AG04450 (cell line): ENCODE measurements at regions not wholly inside any gene's neighbourhood (a gene's known extent, or its start where the extent isn't known, plus 50 kb on each side); places are given as distances from the start of the nearest gene placed in this dataset.

Experiments used
- CTCF ChIA-PET: fragments of 300-600, 350-600 bp; formaldehyde crosslinking; extraction: SDS; loops from one replicate; lab custom pipeline; 2022; ENCODE audit warnings: antibody characterized with exemption, inconsistent platforms; lab: Charles Lee
- POLR2A ChIA-PET: fragments of 350-600 bp; formaldehyde crosslinking; extraction: SDS; loops from one replicate; lab custom pipeline; 2021; ENCODE audit warnings: antibody characterized with exemption, inconsistent platforms; lab: Yijun Ruan, JAX
- DNase-seq: peaks from one replicate; pipeline ENCODE4 v3.0.0-alpha.2; 2011; ENCODE audit warnings: low read depth, low spot score
- H3K27ac ChIP-seq: one replicate; pipeline ENCODE4 v1.5.1; 2012; ENCODE audit warnings: low read depth, low read length, control low read depth
- H3K27me3 ChIP-seq: one replicate; pipeline ENCODE4 v1.6.0; 2012; ENCODE audit warnings: low read length; ENCODE audit not compliant: control insufficient read depth, insufficient read depth
- H3K4me3 ChIP-seq: 2 replicates; pipeline ENCODE4 v1.5.1; 2011; ENCODE audit warnings: mild to moderate bottlenecking, low read depth, low read length, control low read depth
- H3K9me3 ChIP-seq: 2 replicates; pipeline ENCODE4 v1.5.1; 2012; ENCODE audit warnings: low read length; ENCODE audit not compliant: control insufficient read depth, insufficient read depth
- CTCF ChIP-seq: IDR thresholded peaks from 2 replicates; pipeline ENCODE4 v1.5.1; 2011; ENCODE audit warnings: low read depth, low read length, control low read depth, inconsistent platforms

- peaks cover 18% of the 10 kb centered on the region for H3K27me3 ChIP-seq
- H3K9me3 ChIP-seq = peaks cover 4% of the 10 kb centered on the region
- TF ChIP-seq CTCF = no peak
- no peak overlapping the region for H3K27ac ChIP-seq
- ChIA-PET POLR2A (no interaction called here), CTCF (no interaction called here)
- DNase-seq = no peak
- no peak overlapping the region for H3K4me3 ChIP-seq
Measured at GRCh38 chr10:47225219-47225927, 74.6 kb upstream of the GDF10 start.

GRCh38 chr10:47225928-47226645 lies 73.9 kb upstream of the GDF10 start:
- TF ChIP-seq CTCF = no peak
- Histone ChIP-seq H3K9me3 (peaks cover 4% of the 10 kb centered on the region), H3K27ac (no peak overlapping the region), H3K27me3 (peaks cover 18% of the 10 kb centered on the region), H3K4me3 (no peak overlapping the region)
- DNase-seq = no peak
- CTCF ChIA-PET = no interaction called here
- POLR2A ChIA-PET = no interaction called here

- no peak overlapping the region for H3K27ac ChIP-seq
- CTCF ChIA-PET = no interaction called here
- H3K27me3 ChIP-seq = peaks cover 18% of the 10 kb centered on the region
- H3K4me3 ChIP-seq = no peak overlapping the region
- H3K9me3 ChIP-seq = peaks cover 4% of the 10 kb centered on the region
- no peak for TF ChIP-seq CTCF
- DNase-seq = no peak
- POLR2A ChIA-PET = no interaction called here
Measured at GRCh38 chr10:47230482-47230881, 69.5 kb upstream of the GDF10 start.

- ChIA-PET CTCF (no interaction called here), POLR2A (no interaction called here)
- no peak for DNase-seq
- Histone ChIP-seq H3K27ac (no peak overlapping the region), H3K9me3 (peaks cover 4% of the 10 kb centered on the region), H3K4me3 (no peak overlapping the region), H3K27me3 (peaks cover 18% of the 10 kb centered on the region)
- no peak for TF ChIP-seq CTCF
Measured at GRCh38 chr10:47230957-47231356, 69.0 kb upstream of the GDF10 start.

- CTCF ChIA-PET = no interaction called here
Measured at GRCh38 chr10:47231414-47231813, 68.6 kb upstream of the GDF10 start.

More at GRCh38 chr10:47231414-47231813, 68.6 kb upstream of the GDF10 start:
- no peak for DNase-seq
- Histone ChIP-seq H3K27me3 (peaks cover 18% of the 10 kb centered on the region), H3K9me3 (peaks cover 4% of the 10 kb centered on the region), H3K4me3 (no peak overlapping the region), H3K27ac (no peak overlapping the region)
- POLR2A ChIA-PET = no interaction called here
- no peak for TF ChIP-seq CTCF
